ENCODE measurements at regions not wholly inside any gene's neighbourhood (a gene's known extent, or its start where the extent isn't known, plus 50 kb on each side); places are given as distances from the start of the nearest gene placed in this dataset.

- no peaks in the 10 kb centered on the region for H3K9me3 ChIP-seq
- H3K27ac ChIP-seq (ENCODE audit: low read depth in 2 of 2, low read length in 1 of 2), result no peak overlapping the region
- H4K20me1 ChIP-seq (ENCODE audit: insufficient read depth), result 0 out of 2 replicates have a peak, but pooled peaks cover 4% of the 10 kb centered on the region
- H3K9me2 ChIP-seq, result no peaks in the 10 kb centered on the region
- H3K4me2 ChIP-seq, result no peak overlapping the region
- no peak overlapping the region for H3K9ac ChIP-seq
- no peaks in the 10 kb centered on the region for H3K27me3 ChIP-seq (ENCODE audit: insufficient read depth)
- 99% methylated on average over 11 of the region's 11 CpGs for WGBS (ENCODE audit: low lambda C conversion rate)
- POLR2A ChIA-PET, result interaction anchor here (0.9 kb wide), 1 partner anchor 68 kb away, joined by 3 read pairs; no protein-coding TSS in a partner anchor
- CTCF ChIA-PET, result interaction anchor here (0.7 to 0.9 kb wide), 3 partner anchors 10 to 121 kb away, joined by 3 to 4 read pairs (median 3); no protein-coding TSS in a partner anchor
- H3K79me2 ChIP-seq (ENCODE audit: insufficient read depth), result no peaks in the 10 kb centered on the region
- H3F3A ChIP-seq (replicated peaks; ENCODE audit: insufficient read depth), result no peaks in the 10 kb centered on the region
- H3K4me3 ChIP-seq (ENCODE audit: low read depth in 2 of 2, low read length in 1 of 2), result no peak overlapping the region
- no peaks in the 10 kb centered on the region for H3K36me3 ChIP-seq (replicated peaks in 1 of 2; ENCODE audit: control insufficient read depth in 1 of 2, insufficient read depth in 2 of 2, low read length in 1 of 2)
- no peak overlapping the region for H2AFZ ChIP-seq (ENCODE audit: low read depth)
- no peak for TF ChIP-seq GABPA (IDR thresholded peaks at IDR 0.05; ENCODE audit: low read depth)
- TF ChIP-seq NRF1 (IDR thresholded peaks at IDR 0.05; ENCODE audit: low read depth, low read length), result no peak
- no peak for TF ChIP-seq ZBTB33 (IDR thresholded peaks at IDR 0.05; ENCODE audit: borderline replicate concordance, low read depth)
- no peak for TF ChIP-seq REST (IDR thresholded peaks at IDR 0.05; ENCODE audit: low read depth, low read length)
- no peak for TF ChIP-seq USF1 (IDR thresholded peaks at IDR 0.05; ENCODE audit: borderline replicate concordance, low read depth)
- no peak for TF ChIP-seq FOSL2 (IDR thresholded peaks at IDR 0.05; ENCODE audit: borderline replicate concordance, low read depth)
- TF ChIP-seq TEAD4 (IDR thresholded peaks at IDR 0.05; ENCODE audit: borderline replicate concordance, insufficient read depth), result no peak
- no peak for TF ChIP-seq MXI1 (IDR thresholded peaks at IDR 0.05; ENCODE audit: low read depth, low read length)
- peaks cover 0 to 11% of the 10 kb centered on the region in 2 experiments; a peak in 1 of 4 replicates for H3K4me1 ChIP-seq (ENCODE audit: control insufficient read depth in 1 of 2, insufficient read depth in 2 of 2, low read depth in 1 of 2, low read length in 1 of 2)
- DNase-seq, result no peak
These were observed 117.9 kb upstream of the GSE1 start for GRCh38 chr16:85495259-85495658.
